GM19240 (cell line): ENCODE measurements at regions not wholly inside any gene's neighbourhood (a gene's known extent, or its start where the extent isn't known, plus 50 kb on each side); places are given as distances from the start of the nearest gene placed in this dataset.
"Not testable (repeated sequence)": the region's sequence is repeated elsewhere in the genome, so short reads cannot be mapped to it uniquely, and the experiment has no call there.

Source experiments
- DNase-seq: peaks from one replicate; pipeline ENCODE4 v3.0.0; 2011; ENCODE audit warnings: low spot score; ENCODE audit not compliant: insufficient read length

DNA sequence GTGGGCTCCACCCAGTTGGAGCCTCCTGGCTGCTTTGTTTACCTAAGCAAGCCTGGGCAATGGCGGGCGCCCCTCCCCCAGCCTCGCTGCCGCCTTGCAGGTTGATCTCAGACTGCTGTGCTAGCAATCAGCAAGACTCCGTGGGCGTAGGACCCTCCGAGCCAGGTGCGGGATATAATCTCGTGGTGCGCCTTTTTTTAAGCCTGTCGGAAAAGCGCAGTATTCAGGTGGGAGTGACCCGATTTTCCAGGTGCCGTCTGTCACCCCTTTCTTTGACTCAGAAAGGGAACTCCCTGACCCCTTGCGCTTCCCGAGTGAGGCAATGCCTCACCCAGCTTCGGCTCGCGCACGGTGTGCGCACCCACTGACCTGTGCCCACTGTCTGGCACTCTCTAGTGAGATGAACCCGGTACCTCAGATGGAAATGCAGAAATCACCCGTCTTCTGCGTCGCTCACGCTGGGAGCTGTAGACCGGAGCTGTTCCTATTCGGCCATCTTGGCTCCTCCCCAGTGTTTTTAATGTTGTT lies 144.9 kb upstream of the SMIM30 start:
- not testable (repeated sequence) for DNase-seq

DNA sequence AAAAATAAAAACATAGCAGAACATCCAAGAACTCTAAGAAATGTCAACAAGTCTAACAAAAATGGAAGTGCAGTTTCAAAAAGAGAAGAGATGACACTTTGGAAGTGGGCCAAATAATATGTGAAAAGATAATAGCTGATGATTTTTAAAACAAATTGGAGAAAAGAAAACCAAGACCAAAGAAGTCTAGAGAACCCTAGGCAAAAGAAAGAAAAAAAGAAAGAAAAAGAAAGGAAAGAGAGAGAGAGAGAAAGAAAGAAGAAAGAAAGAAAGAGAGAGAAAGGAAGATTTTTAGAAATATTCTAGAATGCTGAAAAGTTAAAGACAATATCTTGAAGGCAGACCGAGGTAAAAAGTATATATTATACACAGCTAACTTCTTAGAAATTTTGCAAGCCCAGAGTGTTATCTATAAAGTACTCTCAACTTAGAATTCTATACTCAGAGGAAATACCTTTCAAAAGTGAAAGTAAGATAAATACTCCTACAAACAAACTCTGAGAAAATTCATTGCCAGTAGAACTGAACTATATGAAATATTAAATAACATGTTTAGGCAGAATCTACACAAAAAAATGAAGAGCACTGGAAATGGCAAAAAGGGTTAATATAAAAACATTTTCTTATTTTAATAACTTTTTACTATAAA lies 138.7 kb upstream of the SMIM30 start:
- DNase-seq: no peak

DNA sequence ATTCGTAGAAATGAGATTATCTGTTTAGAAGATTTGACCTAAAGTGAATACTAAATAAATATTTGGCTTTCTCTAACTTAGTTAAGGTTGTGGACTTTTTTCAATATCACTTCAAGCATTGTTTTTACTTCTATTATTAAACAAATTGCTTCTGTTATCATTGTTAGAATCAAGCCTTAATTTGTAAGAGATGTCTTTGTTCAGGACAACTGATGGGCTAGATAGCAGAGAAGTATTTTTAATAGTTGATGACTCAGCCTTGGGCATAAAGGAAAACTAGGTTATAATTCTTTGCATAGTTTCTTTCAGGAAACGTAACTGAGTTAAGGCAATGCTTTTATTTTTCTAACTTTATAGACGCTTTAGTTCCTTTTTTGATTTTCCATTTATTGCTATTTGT lies 128.8 kb upstream of the SMIM30 start:
- DNase-seq: no peak

DNA sequence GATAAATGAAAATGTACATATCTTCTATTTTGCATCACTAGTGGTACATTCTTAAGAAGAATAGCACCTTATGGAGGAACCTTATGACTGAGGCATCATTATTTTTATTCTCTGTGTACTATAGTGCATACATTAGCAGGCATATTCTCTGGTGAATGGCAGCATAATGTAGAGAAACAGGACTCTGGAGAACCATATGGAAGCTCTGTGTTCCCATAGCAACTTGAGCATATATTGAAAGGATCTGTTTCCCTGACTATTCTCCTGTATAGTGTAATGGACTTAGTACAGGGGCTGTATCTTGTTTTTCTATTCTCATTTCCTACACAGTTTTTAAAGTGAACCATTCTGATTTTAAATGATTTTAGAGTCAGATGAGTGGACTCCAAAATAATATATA lies 128.4 kb upstream of the SMIM30 start:
- no peak for DNase-seq

DNA sequence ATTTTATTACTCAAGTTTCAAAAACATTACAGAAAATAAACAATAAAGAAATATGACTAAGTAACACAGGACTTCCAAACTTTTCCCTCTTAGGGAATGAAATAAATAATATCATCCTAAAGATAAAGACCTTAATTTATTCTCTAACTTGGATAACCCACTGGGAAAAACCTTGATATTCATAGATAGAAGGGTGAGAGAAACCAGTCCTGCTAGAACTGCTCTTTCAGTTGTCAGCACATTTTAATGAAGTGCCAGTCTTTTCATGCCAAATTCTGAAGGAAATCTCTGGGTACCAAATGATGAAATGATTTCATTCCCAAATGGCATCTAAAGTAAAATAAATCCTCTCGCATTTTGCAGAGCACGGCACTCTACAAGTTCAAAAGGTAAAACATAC lies 114.5 kb upstream of the SMIM30 start:
- no peak for DNase-seq

DNA sequence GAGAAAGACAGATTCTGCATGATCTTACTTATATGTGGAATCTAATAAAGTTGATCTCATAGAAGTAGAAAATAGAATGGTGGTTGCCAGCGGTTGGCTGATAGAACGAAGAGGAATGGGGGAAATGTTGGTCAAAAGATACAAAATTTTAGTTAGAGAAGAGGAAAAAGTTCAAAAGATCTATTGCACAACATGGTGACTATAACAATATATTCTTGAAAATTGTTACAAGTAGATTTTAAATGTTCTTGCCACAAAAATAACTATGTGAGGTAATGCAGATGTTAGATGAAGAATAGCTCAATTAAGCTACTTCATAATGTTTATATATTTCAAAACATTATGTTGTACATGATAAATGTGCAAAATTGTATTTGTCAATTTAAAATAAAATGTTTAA lies 112.3 kb upstream of the SMIM30 start:
- DNase-seq: no peak

DNA sequence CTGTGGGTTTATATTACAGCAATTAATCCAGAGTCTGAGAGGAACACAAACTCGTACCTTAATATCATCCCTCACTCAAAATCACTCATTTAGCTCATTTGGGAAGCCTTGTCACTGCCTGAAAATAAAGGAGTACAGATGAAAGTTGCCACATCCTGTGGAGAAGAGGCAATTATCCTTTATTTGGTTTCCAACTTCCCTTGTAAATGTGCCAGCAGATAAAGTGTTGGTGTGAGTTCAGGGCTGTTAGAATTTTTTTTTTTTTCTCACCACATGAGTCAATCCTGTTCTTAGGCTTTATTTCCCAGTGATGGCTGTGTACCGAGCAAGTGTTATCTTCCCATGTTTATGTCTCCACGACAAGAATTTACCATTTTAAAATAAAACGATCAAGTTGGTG lies 99.0 kb upstream of the SMIM30 start:
- DNase-seq: no peak

DNA sequence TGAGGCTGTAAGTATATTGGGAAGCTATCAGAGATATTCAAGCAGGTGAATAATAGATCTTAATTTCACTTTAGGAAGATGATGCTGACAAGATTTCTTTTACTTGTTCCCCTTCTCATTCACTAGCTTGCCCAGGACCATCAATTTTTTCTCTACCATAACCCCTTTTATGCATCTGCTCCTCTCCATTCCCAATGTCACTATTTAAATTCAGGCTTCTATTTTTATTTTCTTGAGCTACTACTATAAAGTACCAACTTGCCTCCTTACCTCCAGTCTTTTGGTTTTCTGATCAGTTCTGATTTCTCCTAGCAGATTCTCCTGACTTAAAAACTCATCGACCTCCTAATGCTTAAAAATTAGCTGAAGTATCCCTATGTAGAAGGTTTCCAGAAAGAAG lies 97.7 kb upstream of the SMIM30 start:
- no peak for DNase-seq

DNA sequence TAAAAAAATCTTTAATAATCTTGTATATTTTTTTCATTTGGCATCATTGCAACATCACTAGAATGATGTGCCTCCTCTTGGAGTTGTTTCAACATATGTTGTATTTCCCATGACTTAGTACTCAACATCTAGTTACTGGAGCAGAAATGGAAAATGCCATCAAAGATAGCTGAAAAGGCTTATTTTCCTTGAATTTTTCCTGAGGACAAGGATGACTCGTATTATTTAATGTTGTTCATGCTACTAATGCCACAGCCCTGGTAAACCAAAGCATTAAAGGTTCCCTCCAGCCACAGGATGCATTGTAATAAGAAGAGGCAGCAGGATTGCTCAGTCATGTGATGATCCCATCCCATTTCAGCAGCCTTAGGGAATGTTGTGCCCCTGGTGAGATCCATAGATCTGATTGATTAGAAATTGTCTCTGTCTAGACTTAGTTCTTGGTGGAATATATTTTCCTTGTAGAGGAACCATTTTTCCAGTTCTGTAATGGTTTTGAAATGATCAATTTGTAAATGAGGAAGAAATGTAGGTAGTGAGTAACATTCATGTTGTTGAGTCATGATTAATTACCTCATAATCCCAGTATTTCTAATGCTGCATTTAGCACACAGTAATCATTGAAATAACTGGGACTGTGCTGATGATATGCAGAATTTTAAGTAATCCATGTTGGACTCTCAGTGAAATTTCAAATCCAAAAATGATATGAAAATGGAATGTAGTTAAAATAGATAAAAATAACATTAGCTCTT lies 91.3 kb upstream of the SMIM30 start:
- no peak for DNase-seq

DNA sequence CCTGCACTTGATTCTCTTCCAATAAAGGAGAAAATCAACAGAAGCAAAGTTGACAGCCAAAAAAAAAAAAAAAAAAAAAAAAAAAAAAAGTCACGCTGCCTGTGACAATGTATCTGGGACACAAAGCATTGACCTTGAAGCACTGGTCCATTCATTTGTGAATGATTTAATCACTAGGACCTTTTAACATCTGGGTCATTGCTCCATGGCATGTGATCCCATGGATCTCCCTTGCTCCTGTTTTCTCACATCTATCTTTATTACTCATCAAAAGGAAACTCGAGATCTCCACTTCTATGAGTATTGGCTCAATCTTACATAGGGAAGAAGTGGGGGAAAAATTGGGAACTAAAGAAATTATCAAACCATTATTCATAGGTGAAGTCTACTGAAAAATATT lies 89.6 kb upstream of the SMIM30 start:
- DNase-seq: no peak

DNA sequence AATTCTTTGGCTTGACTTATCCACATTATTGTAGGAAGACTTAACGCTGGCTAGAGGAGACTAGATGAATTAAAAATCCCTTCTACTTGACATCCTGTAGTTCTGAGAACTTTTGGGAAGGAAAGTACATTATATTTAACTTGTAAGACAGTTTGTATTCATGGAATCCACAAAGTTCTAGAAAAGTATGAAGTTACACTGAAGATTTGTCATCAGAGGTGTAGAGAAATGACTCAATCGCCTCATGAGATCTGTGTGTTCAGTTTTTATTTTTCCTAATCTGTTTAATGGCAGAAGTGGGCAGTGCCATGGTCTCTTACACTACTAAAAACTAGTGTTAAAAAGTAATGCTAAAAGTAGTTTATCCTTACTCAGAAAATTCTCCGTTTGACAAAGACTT lies 89.1 kb upstream of the SMIM30 start:
- DNase-seq: no peak

DNA sequence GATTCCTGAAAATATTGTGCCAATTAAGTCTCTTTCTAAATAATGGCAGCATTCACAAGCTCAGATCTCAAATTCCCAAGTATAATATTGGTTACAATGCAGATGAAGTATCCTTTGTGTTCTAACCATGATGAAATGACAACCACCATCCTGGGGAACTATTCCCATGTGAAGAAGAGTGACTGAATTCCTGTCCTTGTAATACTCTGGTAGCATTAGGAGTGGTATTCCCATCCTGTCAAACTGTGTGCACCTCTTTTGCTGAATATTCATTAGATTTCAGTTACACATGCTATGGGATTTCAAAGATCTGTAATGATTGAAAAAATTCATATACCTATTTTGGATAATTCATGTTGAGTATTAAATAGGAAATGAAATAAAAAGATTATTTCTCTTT lies 86.1 kb upstream of the SMIM30 start:
- no peak for DNase-seq

DNA sequence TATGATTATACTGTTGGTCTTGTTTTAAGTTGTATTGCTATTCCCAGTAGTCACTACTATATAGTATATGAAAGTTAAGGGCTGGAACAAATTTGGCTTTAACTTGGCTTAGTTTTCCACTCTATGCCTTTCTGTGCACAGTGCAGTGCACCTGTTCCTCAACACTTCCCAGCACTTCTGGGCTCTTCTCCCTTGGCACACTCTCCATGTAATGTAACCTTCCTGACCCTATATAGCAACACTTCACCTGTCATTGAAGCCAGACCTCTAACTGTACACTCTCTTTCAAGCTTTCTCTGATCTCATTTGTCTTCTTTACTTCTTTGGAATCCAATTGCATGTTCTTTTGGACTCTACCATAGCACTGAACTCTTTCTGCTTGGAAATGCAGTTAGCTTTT lies 83.9 kb upstream of the SMIM30 start:
- no peak for DNase-seq

DNA sequence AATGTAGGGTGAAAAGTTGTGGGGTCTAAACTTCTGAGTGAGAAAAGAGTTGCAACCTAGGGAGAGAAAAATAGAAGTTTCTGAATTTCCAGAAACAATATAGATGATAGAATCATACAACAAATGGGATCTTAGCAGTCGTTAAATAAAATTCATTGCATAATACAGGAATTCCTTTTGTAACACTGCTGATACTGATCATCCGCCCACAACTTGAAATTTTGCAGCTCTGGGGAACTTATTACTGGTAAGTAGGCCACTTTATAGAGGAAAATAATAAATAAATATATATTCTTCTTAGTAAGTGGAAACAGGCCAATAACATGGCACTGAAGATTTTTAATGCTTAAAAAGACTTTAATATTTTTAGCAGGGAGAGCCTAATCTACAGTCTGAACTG lies 81.9 kb upstream of the SMIM30 start:
- no peak for DNase-seq

DNA sequence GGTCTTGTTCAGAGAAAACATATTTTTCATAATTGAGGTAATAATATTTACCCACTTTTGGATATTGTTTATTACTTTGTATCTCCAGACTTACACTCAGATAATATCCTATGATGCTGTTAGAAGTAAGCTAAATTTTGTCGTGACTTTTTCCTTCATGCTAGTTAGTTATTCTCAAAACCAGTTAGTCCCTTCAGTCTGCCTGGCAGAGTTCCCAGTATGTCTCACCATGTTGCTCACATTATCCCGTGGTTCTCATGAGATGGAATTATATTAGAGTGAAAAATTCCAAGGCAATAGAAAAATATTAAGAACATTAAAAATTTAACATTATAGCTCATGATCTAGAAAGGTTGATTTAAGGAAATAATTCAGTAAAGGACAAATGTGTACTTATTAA lies 81.5 kb upstream of the SMIM30 start:
- DNase-seq: no peak

DNA sequence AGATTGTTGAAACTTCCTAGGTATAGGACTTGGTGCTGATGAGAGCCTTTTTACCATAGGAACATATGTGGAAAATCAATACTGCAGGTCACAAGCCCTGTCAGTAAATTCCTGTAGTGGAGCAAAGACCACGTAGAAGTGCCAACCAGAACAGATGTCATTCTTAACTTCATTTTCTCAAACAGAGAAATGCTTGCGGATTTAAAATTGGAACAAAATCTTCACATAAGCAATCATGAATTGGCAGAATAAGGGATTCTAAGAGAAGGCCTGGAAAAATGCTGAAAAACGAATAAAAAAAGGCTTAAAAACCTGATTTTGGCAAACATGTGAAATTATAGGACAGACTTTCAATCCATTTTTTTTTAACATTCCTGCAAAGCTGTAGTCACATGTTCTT lies 80.8 kb upstream of the SMIM30 start:
- no peak for DNase-seq

DNA sequence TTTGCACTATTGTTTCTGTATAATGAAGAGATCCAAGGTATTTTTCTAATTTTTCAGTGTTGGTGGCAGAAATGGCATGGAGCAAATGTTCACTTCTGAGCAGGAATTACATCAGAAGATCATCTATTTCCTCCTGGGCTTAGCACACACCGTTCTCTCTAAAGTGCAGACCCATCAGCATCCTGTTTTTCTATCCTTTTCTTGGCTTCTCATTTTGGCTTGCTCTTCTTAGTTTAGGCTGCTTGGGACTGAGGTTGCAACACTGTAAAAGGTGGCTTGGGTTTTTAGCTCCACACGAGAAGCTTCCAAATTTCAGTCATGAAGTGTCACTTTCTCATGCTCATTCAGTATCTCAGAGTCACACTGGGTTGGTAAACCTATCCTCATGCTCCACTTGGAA lies 79.9 kb upstream of the SMIM30 start:
- no peak for DNase-seq

DNA sequence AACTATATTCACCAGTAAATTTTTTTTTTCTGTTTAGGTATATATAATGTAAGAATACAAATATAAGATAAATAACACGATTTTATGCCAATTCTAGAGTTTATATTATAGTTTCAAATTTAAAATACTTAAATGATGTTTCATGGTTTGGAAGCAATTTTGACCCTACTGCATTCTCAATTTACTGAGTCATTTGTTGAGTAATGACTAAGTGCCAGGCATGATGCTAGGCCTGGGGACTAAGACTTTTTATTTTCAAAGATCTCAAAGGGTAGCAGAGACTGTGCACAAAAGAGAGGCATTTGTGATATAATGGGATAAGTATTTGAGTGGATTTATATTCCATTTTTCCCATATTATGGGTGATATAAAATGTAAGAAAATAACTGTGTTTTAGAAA lies 78.9 kb upstream of the SMIM30 start:
- DNase-seq: no peak

DNA sequence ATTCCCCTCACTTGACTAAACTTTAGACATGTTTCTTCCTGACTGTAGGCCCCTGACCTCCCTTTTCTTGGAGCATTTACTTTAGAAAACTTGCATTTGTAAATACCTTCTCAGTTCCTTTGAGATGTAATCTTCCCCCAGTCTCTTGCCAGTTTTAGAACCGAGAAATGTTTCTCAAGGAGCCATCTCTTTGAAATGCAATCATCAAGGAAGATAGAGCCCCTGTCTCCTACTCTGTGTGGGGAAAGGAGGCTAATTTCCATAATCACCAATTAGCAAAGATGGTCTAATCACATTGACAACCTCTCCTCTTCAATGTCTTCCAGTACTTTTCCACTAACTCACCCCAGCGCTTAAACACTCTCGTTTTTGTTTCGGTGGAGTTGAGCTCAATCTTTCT lies 70.0 kb upstream of the SMIM30 start:
- no peak for DNase-seq

DNA sequence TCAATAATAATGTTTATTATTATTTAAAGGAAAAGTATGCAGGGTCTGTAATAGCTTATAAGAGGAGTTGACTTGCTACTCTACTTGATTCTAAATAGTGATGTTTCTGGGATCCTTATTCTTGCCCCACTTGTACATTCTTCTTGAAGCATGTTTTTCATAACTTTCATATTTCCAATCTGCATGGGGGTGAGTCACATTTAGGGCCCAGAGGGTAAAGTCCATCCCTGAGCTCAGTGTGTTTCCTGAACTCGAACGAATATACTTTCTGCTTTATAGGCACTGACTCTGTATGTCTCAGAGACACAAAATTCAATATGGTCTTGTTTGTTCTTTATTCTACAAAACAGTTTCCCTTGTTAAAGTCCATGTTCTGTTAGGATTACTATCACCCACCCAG lies 61.0 kb upstream of the SMIM30 start:
- no peak for DNase-seq

DNA sequence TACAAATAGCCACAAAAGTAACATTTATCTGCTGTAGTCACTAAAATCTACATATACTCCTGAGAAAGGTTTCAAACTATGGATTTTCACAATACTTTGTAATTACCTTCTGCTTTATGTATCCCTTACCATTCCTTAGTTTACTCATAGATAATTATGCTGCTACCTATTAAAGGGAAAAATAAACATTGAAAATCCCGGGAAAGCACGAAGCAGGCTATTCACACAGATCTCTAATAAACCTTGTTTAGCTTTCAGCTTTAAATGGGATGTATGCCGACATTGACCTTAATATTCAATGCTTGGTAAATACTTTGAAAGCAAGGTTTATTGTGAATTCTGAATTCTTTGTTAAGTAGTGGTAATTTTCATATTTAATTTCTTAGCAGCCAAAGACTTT lies 58.5 kb upstream of the SMIM30 start:
- no peak for DNase-seq

DNA sequence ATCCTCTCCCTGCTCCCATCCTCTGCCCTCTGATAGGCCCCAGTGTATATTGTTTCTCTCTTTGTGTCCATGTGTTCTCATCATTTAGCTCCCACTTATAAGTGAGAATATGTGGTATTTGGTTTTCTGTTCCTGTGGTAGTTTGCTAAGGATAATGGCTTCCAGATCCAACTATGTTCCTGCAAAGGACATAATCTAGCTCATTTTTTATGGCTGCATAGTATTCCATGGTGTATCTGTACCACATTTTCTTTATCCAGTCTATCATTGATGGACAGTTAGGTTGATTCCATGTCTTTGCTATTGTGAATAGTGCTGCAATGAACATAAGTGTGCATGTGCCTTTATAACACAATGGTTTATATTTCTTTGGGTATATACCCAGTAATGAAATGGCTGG lies 57.8 kb upstream of the SMIM30 start:
- DNase-seq: not testable (repeated sequence)

DNA sequence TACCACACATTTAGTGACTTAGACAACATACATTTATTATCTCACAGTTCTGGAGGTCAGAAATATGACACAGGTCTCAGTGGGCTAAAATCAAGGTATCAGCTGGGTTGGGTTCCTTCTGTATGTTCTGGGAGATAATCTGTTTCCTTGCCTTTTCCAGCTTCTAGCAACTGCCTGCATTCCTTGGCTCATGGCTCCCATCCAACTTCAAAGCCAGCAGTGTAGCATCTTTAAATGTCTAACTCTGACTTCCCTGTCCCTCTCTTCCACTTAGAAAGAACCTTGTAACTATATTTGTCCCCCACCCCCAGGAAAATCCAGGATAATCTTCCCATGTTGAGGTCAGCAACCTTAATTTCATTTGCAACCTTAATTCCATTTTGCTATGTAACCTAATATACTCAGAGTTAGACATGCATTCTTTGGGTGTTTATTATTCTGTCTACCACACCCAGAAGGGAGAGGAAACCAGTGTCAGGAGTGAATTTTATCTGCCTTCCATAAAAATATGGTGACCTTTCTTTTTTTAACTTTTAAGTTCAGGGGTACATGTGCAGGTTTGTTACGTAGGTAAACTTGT lies 57.3 kb upstream of the SMIM30 start:
- no peak for DNase-seq
